Stomach (tissue), 8 donors: ENCODE measurements at regions not wholly inside any gene's neighbourhood (a gene's known extent, or its start where the extent isn't known, plus 50 kb on each side); places are given as distances from the start of the nearest gene placed in this dataset.
A peak's percentile ranks its signal among the peaks of the same experiment; 100 is the strongest.

ENCODE experiments used
- DNase-seq, 2 donors: peaks; one replicate each; pipeline versions ENCODE4 v3.0.0 to v3.0.0-alpha.2; 2013 to 2019
- H3K27ac ChIP-seq, 5 donors: fragments of 200-600 bp in 4 of 5; sonication (generic) in 4 of 5; one replicate each; pipeline ENCODE4 v1.5.1; 2013 to 2019; ENCODE audit warnings: mild to moderate bottlenecking in 1 of 5, moderate library complexity in 1 of 5
- H3K27me3 ChIP-seq, 3 donors: fragments of 200-600 bp; sonication (generic); one replicate each; pipeline ENCODE4 v1.5.1; 2017 to 2019; ENCODE audit warnings: mixed run types in 1 of 3
- H3K36me3 ChIP-seq, 4 donors: fragments of 200-600 bp; sonication (generic); 1 replicate in 3 of 4; 2 replicates in 1 of 4; pipeline ENCODE4 v1.5.1; 2016 to 2019
- H3K4me1 ChIP-seq, 4 donors: fragments of 200-600 bp; sonication (generic); one replicate each; pipeline ENCODE4 v1.5.1; 2016 to 2019
- H3K4me3 ChIP-seq, 4 donors: fragments of 200-600 bp; sonication (generic) in 3 of 4; one replicate each; pipeline ENCODE4 v1.5.1; 2016 to 2019; ENCODE audit warnings: mild to moderate bottlenecking in 1 of 4
- H3K9me3 ChIP-seq, 4 donors: fragments of 200-600 bp; sonication (generic); one replicate each; pipeline ENCODE4 v1.5.1; 2016 to 2019
- EP300 ChIP-seq: sonication (generic); formaldehyde crosslinking; IDR thresholded peaks from one replicate; pipeline ENCODE4 v1.6.1; 2017; ENCODE audit warnings: antibody characterized with exemption
- POLR2A ChIP-seq, 4 donors: fragments of 450-650 bp; IDR thresholded peaks; one replicate each; pipeline ENCODE4 v1.6.1; 2016; ENCODE audit warnings: antibody characterized with exemption in 4 of 4, control low read depth in 2 of 4, mild to moderate bottlenecking in 1 of 4, moderate library complexity in 1 of 4
- POLR2AphosphoS5 ChIP-seq, 3 donors: sonication (generic); formaldehyde crosslinking; IDR thresholded peaks; one replicate each; pipeline ENCODE4 v1.6.1; 2016; ENCODE audit warnings: antibody characterized with exemption in 3 of 3
- WGBS, 5 donors: extraction: QIAGEN DNeasy Blood & Tissue Kit in 3 of 5; methylation state at CpG; one replicate each; pipeline versions ENCODE4 v1.1.5 to v1.1.7; 2013 to 2018; 5-methylcytosine and 5-hydroxymethylcytosine counted together
- intact Hi-C: fragments of 100-400 bp; cut with DNase I; formaldehyde crosslinking; loops from one replicate; pipeline ENCODE4 v1.15.1; 2023; ENCODE audit warnings: low total_unique reads
- TF ChIP-seq, protein P1 (sequence below), 7 experiments: fragments of 450-650 bp in 4 of 7; fragments of 200-600 bp in 3 of 7; sonication (generic) in 3 of 7; IDR thresholded peaks; one replicate each; pipeline ENCODE4 v1.5.1; 2016 to 2019; ENCODE audit warnings: antibody characterized with exemption in 7 of 7, control low read depth in 2 of 7, mild to moderate bottlenecking in 1 of 7
- donor health status: healthy with polysubstance abuse.
- donor health status: Bipolar disorder and iron deficiency.
- donor health status: healthy.

- H3K27ac ChIP-seq, result no peak overlapping the region
- H3K36me3 ChIP-seq, result no peaks in the 10 kb centered on the region
- no peaks in the 10 kb centered on the region for H3K27me3 ChIP-seq
- H3K9me3 ChIP-seq, result no peaks in the 10 kb centered on the region
- no peak for DNase-seq
- no peak for TF ChIP-seq EP300
- TF ChIP-seq POLR2A (IDR thresholded peaks at IDR 0.05), result no peak
- no peak for TF ChIP-seq POLR2AphosphoS5 (IDR thresholded peaks at IDR 0.05)
- TF ChIP-seq, protein P1, sequence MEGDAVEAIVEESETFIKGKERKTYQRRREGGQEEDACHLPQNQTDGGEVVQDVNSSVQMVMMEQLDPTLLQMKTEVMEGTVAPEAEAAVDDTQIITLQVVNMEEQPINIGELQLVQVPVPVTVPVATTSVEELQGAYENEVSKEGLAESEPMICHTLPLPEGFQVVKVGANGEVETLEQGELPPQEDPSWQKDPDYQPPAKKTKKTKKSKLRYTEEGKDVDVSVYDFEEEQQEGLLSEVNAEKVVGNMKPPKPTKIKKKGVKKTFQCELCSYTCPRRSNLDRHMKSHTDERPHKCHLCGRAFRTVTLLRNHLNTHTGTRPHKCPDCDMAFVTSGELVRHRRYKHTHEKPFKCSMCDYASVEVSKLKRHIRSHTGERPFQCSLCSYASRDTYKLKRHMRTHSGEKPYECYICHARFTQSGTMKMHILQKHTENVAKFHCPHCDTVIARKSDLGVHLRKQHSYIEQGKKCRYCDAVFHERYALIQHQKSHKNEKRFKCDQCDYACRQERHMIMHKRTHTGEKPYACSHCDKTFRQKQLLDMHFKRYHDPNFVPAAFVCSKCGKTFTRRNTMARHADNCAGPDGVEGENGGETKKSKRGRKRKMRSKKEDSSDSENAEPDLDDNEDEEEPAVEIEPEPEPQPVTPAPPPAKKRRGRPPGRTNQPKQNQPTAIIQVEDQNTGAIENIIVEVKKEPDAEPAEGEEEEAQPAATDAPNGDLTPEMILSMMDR (IDR thresholded peaks at IDR 0.05), result no peak
- WGBS, 5 donors, result 87 to 97% (median 94%) methylated on average over 4 of the region's 4 CpGs
- intact Hi-C loops, result no loop called here
- no peak overlapping the region for H3K4me3 ChIP-seq
- H3K4me1 ChIP-seq, result peaks cover 0 to 11% (median 4%) of the 10 kb centered on the region in 4 donors
Observed at GRCh38 chr2:136171223-136171622, 53.3 kb upstream of the CXCR4 start.

GRCh38 chr2:136168720-136169119 is 50.8 kb upstream of the CXCR4 start:
- 34 to 58% (median 44%) methylated on average over 5 of the region's 5 CpGs for WGBS, 5 donors
- intact Hi-C loops, result no loop called here
- H3K4me1 ChIP-seq, result peaks cover 0 to 9% (median 2%) of the 10 kb centered on the region in 4 donors
- no peaks in the 10 kb centered on the region for H3K9me3 ChIP-seq
- no peaks in the 10 kb centered on the region for H3K36me3 ChIP-seq
- TF ChIP-seq POLR2A (IDR thresholded peaks at IDR 0.05), result no peak
- TF ChIP-seq POLR2AphosphoS5 (IDR thresholded peaks at IDR 0.05), result no peak
- TF ChIP-seq EP300, result no peak
- TF ChIP-seq, protein P1 (IDR thresholded peaks at IDR 0.05), result no peak
- no peak overlapping the region for H3K4me3 ChIP-seq
- no peak overlapping the region for H3K27ac ChIP-seq
- peak in 1 of 2 donors; percentile 21 for DNase-seq
- no peaks in the 10 kb centered on the region for H3K27me3 ChIP-seq

- H3K27me3 ChIP-seq, result no peaks in the 10 kb centered on the region
- TF ChIP-seq, protein P1 (IDR thresholded peaks at IDR 0.05), result no peak
- no peak for TF ChIP-seq POLR2A (IDR thresholded peaks at IDR 0.05)
- TF ChIP-seq POLR2AphosphoS5 (IDR thresholded peaks at IDR 0.05), result no peak
- TF ChIP-seq EP300, result no peak
- no peak overlapping the region for H3K27ac ChIP-seq
- peaks cover 0 to 9% (median 2%) of the 10 kb centered on the region in 4 donors for H3K4me1 ChIP-seq
- intact Hi-C loops, result no loop called here
- H3K36me3 ChIP-seq, result no peaks in the 10 kb centered on the region
- WGBS, 5 donors, result 70 to 78% (median 76%) methylated on average over 8 of the region's 8 CpGs
- DNase-seq, result no peak
- H3K9me3 ChIP-seq, result no peaks in the 10 kb centered on the region
- H3K4me3 ChIP-seq, result no peak overlapping the region
Observed at GRCh38 chr2:136167721-136168475, 49.9 kb upstream of the CXCR4 start.
